ENCODE measurements at regions not wholly inside any gene's neighbourhood (a gene's known extent, or its start where the extent isn't known, plus 50 kb on each side); places are given as distances from the start of the nearest gene placed in this dataset.
"Not testable (repeated sequence)": the region's sequence is repeated elsewhere in the genome, so short reads cannot be mapped to it uniquely, and the experiment has no call there.

GRCh38 chr11:83349296-83349695, 63.1 kb upstream of the CCDC90B start:
- no peaks in the 10 kb centered on the region for H3K9me3 Mint-ChIP-seq
- H3K36me3 Mint-ChIP-seq (ENCODE audit: low read depth): no peaks in the 10 kb centered on the region
- POLR2A ChIA-PET: no interaction called here
- no peak overlapping the region for H3K4me3 Mint-ChIP-seq
- no peak for DNase-seq
- H3K27me3 Mint-ChIP-seq: no peaks in the 10 kb centered on the region
- H3K4me1 Mint-ChIP-seq: no peaks in the 10 kb centered on the region
- CTCF ChIA-PET: no interaction called here
- H3K27ac Mint-ChIP-seq: no peak overlapping the region

DNA sequence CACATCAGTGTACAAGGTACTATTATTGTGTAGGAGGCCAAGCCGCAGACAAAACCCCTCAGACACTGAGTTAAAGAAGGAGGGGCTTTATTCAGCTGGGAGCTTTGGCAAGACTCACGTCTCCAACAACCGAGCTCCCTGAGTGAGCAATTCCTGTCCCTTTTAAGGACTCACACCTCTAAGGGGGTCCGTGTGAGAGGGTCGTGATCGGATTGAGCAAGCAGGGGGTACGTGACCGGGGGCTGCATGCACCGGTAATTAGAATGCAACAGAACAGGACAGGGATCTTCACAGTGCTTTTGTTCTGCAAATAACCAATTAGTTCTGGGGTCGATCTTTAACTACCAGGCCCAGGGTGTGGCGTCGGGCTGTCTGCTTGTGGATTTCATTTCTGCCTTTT, 60.5 kb upstream of the CCDC90B start:
- H3K4me1 Mint-ChIP-seq; H3K27ac Mint-ChIP-seq; DNase-seq; H3K9me3 Mint-ChIP-seq; H3K36me3 Mint-ChIP-seq (ENCODE audit: low read depth); H3K27me3 Mint-ChIP-seq; H3K4me3 Mint-ChIP-seq; CTCF ChIA-PET: not testable (repeated sequence)
- POLR2A ChIA-PET: interaction anchor here (1.0 kb wide), 1 partner anchor 12 kb away, joined by 3 read pairs; no protein-coding TSS in a partner anchor

- CTCF ChIA-PET; H3K9me3 Mint-ChIP-seq; H3K4me1 Mint-ChIP-seq; H3K36me3 Mint-ChIP-seq (ENCODE audit: low read depth); H3K27ac Mint-ChIP-seq; DNase-seq; H3K27me3 Mint-ChIP-seq; POLR2A ChIA-PET; H3K4me3 Mint-ChIP-seq: not testable (repeated sequence)
Observed at GRCh38 chr11:83344521-83344920, 58.4 kb upstream of the CCDC90B start.

DNA sequence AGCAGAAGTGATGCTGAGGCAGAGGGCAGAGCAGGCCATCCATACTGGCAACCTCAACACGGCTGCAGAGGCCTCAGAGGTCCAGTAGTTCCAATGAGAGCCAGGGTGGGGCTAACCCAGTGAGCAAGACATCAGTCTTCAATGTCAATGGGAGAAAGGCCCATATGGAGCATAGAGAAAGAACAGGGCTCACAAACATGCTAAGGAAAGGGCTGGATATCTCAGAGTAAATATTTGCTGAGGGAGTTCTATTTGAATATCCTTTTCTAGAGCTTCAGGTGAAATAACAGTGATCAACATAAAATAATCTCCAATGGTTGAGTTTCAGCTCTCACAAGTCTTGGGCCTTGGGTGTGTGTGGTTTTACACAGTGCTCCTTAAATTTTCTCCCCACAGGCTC, 50.8 kb upstream of the CCDC90B start:
- no peaks in the 10 kb centered on the region for H3K9me3 Mint-ChIP-seq
- ChIA-PET POLR2A (no interaction called here), CTCF (no interaction called here)
- no peaks in the 10 kb centered on the region for H3K36me3 Mint-ChIP-seq (ENCODE audit: low read depth)
- no peaks in the 10 kb centered on the region for H3K4me1 Mint-ChIP-seq
- DNase-seq: no peak
- H3K4me3 Mint-ChIP-seq: no peak overlapping the region
- peaks cover 4% of the 10 kb centered on the region for H3K27me3 Mint-ChIP-seq
- no peak overlapping the region for H3K27ac Mint-ChIP-seq
